ENCODE measurements at regions not wholly inside any gene's neighbourhood (a gene's known extent, or its start where the extent isn't known, plus 50 kb on each side); places are given as distances from the start of the nearest gene placed in this dataset.

- Mint-ChIP-seq H3K36me3 (ENCODE audit: low read depth) (no peaks in the 10 kb centered on the region), H3K27ac (no peak overlapping the region), H3K4me3 (no peak overlapping the region), H3K27me3 (ENCODE audit: insufficient read depth) (no peaks in the 10 kb centered on the region), H3K4me1 (no peaks in the 10 kb centered on the region), H3K9me3 (no peaks in the 10 kb centered on the region)
- Histone ChIP-seq H3K4me1 (ENCODE audit: control insufficient read depth, insufficient read depth, low read length) (no peaks in the 10 kb centered on the region), H3K4me3 (ENCODE audit: low read length) (no peak overlapping the region), H3K9me3 (ENCODE audit: control insufficient read depth, low read length) (no peaks in the 10 kb centered on the region), H3K27me3 (ENCODE audit: control insufficient read depth, insufficient read depth, low read length, poor library complexity, severe bottlenecking) (no peaks in the 10 kb centered on the region), H3K36me3 (ENCODE audit: control insufficient read depth, insufficient read depth, low read length) (no peaks in the 10 kb centered on the region), H3K27ac (ENCODE audit: low read depth, low read length) (no peak overlapping the region), H3K9ac (ENCODE audit: extremely low read depth, low read length, poor library complexity, severe bottlenecking) (no peak overlapping the region)
- TF ChIP-seq CTCF (conservative IDR thresholded peaks at IDR 0.05) = no peak
- 90 to 98% methylated on average over 4 of the region's 4 CpGs for WGBS, 2 experiments (ENCODE audit: insufficient coverage in 1 of 2, insufficient read length in 1 of 2)
- no peak for DNase-seq
Observed at GRCh38 chr13:109856350-109856749, 70.0 kb upstream of the IRS2 start.

GRCh38 chr13:109853153-109853552, 66.8 kb upstream of the IRS2 start:
- no peaks in the 10 kb centered on the region for H3K4me1 Mint-ChIP-seq
- H3K36me3 Mint-ChIP-seq (ENCODE audit: low read depth) = no peaks in the 10 kb centered on the region
- H3K4me3 ChIP-seq (ENCODE audit: low read length) = no peak overlapping the region
- H3K4me3 Mint-ChIP-seq = no peak overlapping the region
- 90 to 100% methylated on average over 3 to 5 of the region's 5 CpGs for WGBS, 2 experiments (ENCODE audit: insufficient coverage in 1 of 2, insufficient read length in 1 of 2)
- H3K4me1 ChIP-seq (ENCODE audit: control insufficient read depth, insufficient read depth, low read length) = no peaks in the 10 kb centered on the region
- H3K36me3 ChIP-seq (ENCODE audit: control insufficient read depth, insufficient read depth, low read length) = no peaks in the 10 kb centered on the region
- H3K9me3 ChIP-seq (ENCODE audit: control insufficient read depth, low read length) = no peaks in the 10 kb centered on the region
- H3K27ac ChIP-seq (ENCODE audit: low read depth, low read length) = no peak overlapping the region
- H3K27me3 ChIP-seq (ENCODE audit: control insufficient read depth, insufficient read depth, low read length, poor library complexity, severe bottlenecking) = no peaks in the 10 kb centered on the region
- no peak for TF ChIP-seq CTCF (conservative IDR thresholded peaks at IDR 0.05)
- no peaks in the 10 kb centered on the region for H3K9me3 Mint-ChIP-seq
- no peak overlapping the region for H3K27ac Mint-ChIP-seq
- DNase-seq = peak; percentile 23
- no peaks in the 10 kb centered on the region for H3K27me3 Mint-ChIP-seq (ENCODE audit: insufficient read depth)
- no peak overlapping the region for H3K9ac ChIP-seq (ENCODE audit: extremely low read depth, low read length, poor library complexity, severe bottlenecking)

- no peak overlapping the region for H3K27ac Mint-ChIP-seq
- Histone ChIP-seq H3K27me3 (ENCODE audit: control insufficient read depth, insufficient read depth, low read length, poor library complexity, severe bottlenecking) (no peaks in the 10 kb centered on the region), H3K4me3 (ENCODE audit: low read length) (no peak overlapping the region), H3K36me3 (ENCODE audit: control insufficient read depth, insufficient read depth, low read length) (no peaks in the 10 kb centered on the region), H3K4me1 (ENCODE audit: control insufficient read depth, insufficient read depth, low read length) (no peaks in the 10 kb centered on the region), H3K27ac (ENCODE audit: low read depth, low read length) (no peak overlapping the region), H3K9me3 (ENCODE audit: control insufficient read depth, low read length) (no peaks in the 10 kb centered on the region), H3K9ac (ENCODE audit: extremely low read depth, low read length, poor library complexity, severe bottlenecking) (no peak overlapping the region)
- no peaks in the 10 kb centered on the region for H3K27me3 Mint-ChIP-seq (ENCODE audit: insufficient read depth)
- WGBS, 2 experiments (ENCODE audit: insufficient coverage in 1 of 2, insufficient read length in 1 of 2) = 85 to 100% methylated on average over 1 to 4 of the region's 4 CpGs
- H3K9me3 Mint-ChIP-seq = no peaks in the 10 kb centered on the region
- TF ChIP-seq CTCF (conservative IDR thresholded peaks at IDR 0.05) = no peak
- H3K36me3 Mint-ChIP-seq (ENCODE audit: low read depth) = no peaks in the 10 kb centered on the region
- H3K4me3 Mint-ChIP-seq = no peak overlapping the region
- DNase-seq = no peak
- no peaks in the 10 kb centered on the region for H3K4me1 Mint-ChIP-seq
Observed at GRCh38 chr13:109846185-109846584, 59.8 kb upstream of the IRS2 start.
